Right ventricle myocardium superior (tissue), 1 donor: ENCODE measurements at regions not wholly inside any gene's neighbourhood (a gene's known extent, or its start where the extent isn't known, plus 50 kb on each side); places are given as distances from the start of the nearest gene placed in this dataset.

Experiments
- ATAC-seq: fragments of 200-7000 bp; cut with Tn5 transposase; one replicate; pipeline ENCODE4 v1.9.1; 2020; ENCODE audit warnings: mild to moderate bottlenecking; ENCODE audit not compliant: poor library complexity
- DNase-seq: peaks from one replicate; pipeline ENCODE4 v3.0.0-alpha.2; 2020
- intact Hi-C: fragments of 100-400 bp; cut with DNase I; formaldehyde crosslinking; loops from one replicate; pipeline ENCODE4 v1.11.2; 2022
- donor health status: DM: no; HTN: yes; CAD: no; lungs with severe emphysema.

GRCh38 chr1:181430015-181430885, 53.1 kb upstream of the CACNA1E start:
- DNase-seq (no peak), ATAC-seq (no peak)
- intact Hi-C loops = no loop called here
